ENCODE measurements at regions not wholly inside any gene's neighbourhood (a gene's known extent, or its start where the extent isn't known, plus 50 kb on each side); places are given as distances from the start of the nearest gene placed in this dataset.

DNA sequence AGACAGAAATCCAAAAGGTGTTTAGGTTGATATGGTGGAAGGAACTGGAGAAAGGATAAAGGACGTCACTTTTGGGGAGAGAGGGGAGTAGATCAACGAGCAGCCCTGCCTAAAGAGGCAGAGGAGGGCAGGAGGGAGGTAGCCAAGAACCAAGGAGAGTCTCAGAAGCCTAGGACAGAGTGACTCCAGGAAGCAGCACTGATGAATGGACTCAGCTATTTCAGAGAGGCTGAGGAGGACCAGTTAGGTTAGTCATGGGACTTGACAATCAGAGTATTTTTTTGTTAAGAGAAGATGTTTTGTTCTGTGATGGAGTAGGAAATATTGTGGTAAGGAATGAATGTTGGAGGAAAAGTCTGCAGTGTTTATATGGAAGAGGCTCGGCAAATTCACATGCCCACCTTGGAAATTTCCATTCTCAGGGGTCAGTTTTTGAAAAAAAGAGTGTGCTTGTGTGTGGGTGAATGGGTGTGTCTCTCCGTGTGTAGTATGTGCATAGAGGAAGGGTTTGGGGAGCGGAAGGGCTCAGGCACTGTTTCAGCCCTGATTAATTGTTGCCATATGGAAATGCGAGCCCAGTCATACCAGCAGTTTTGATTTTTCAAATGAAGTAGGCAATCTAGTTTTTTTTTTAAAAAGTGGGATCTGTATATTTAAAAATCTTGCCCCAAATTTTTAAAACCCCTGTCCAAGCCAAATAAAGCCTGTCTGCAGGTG lies 303.6 kb downstream of the SAMD5 start:
- H3K4me3 ChIP-seq: no peak overlapping the region
- H3K4me1 ChIP-seq: no peaks in the 10 kb centered on the region
- H3K27ac ChIP-seq: no peak overlapping the region
- no peak for TF ChIP-seq POLR2A (IDR thresholded peaks at IDR 0.05)
- no peak for TF ChIP-seq CTCF (IDR thresholded peaks at IDR 0.05)
- intact Hi-C loops (cut with DNase I): no loop called here
- no peak for DNase-seq
- no peaks in the 10 kb centered on the region for H3K27me3 ChIP-seq
- H3K36me3 ChIP-seq: no peaks in the 10 kb centered on the region
- H3K9me3 ChIP-seq: peaks cover 0 to under 1% (median 0%) of the 10 kb centered on the region in 3 donors
- WGBS, 2 donors: 68 to 72% methylated on average over 6 of the region's 6 CpGs

- 83 to 88% methylated on average over 4 of the region's 4 CpGs for WGBS, 2 donors
- no peaks in the 10 kb centered on the region for H3K4me1 ChIP-seq
- H3K27ac ChIP-seq: no peak overlapping the region
- DNase-seq: no peak
- H3K27me3 ChIP-seq: no peaks in the 10 kb centered on the region
- no peaks in the 10 kb centered on the region for H3K36me3 ChIP-seq
- H3K4me3 ChIP-seq: no peak overlapping the region
- intact Hi-C loops (cut with DNase I): no loop called here
- H3K9me3 ChIP-seq: no peaks in the 10 kb centered on the region
- no peak for TF ChIP-seq POLR2A (IDR thresholded peaks at IDR 0.05)
- TF ChIP-seq CTCF (IDR thresholded peaks at IDR 0.05): no peak
These were observed 308.7 kb downstream of the SAMD5 start for GRCh38 chr6:147817042-147817689.

DNA sequence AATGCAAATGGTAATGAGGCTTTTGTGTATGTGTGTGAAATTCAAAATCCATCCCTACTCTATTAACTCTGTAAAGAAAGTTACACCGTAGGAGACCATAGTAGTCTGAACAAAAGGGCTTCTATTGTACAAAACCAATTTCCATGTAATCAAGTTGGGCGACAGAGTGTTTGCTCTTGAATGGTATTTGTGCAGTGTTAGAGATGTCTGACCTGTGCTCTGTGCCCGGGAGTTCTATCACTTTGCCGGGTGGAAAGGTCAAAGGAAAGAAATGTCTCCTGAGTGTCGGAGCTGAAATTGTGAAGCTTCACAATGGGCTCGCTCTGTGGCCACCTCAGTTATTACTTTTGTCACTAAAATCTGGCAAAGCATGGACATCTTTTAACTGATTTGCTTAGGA lies 312.0 kb downstream of the SAMD5 start:
- 85 to 90% methylated on average over 6 of the region's 6 CpGs for WGBS, 2 donors
- H3K4me3 ChIP-seq: no peak overlapping the region
- intact Hi-C loops (cut with DNase I): no loop called here

GRCh38 chr6:147821295-147821897 lies 312.9 kb downstream of the SAMD5 start:
- no peak overlapping the region for H3K27ac ChIP-seq

More for the DNA sequence above, 312.0 kb downstream of the SAMD5 start:
- no peaks in the 10 kb centered on the region for H3K4me1 ChIP-seq
- no peak overlapping the region for H3K27ac ChIP-seq
- no peaks in the 10 kb centered on the region for H3K36me3 ChIP-seq
- TF ChIP-seq CTCF (IDR thresholded peaks at IDR 0.05): no peak
- TF ChIP-seq POLR2A (IDR thresholded peaks at IDR 0.05): no peak
- no peaks in the 10 kb centered on the region for H3K27me3 ChIP-seq
- DNase-seq: no peak
- no peaks in the 10 kb centered on the region for H3K9me3 ChIP-seq

More at GRCh38 chr6:147821295-147821897, 312.9 kb downstream of the SAMD5 start:
- no peaks in the 10 kb centered on the region for H3K27me3 ChIP-seq
- no peaks in the 10 kb centered on the region for H3K36me3 ChIP-seq
- no peaks in the 10 kb centered on the region for H3K9me3 ChIP-seq
- no peak overlapping the region for H3K4me3 ChIP-seq
- 78 to 86% methylated on average over 14 of the region's 14 CpGs for WGBS, 2 donors
- TF ChIP-seq CTCF (IDR thresholded peaks at IDR 0.05) (no peak), POLR2A (IDR thresholded peaks at IDR 0.05) (no peak)
- DNase-seq: no peak
- no peaks in the 10 kb centered on the region for H3K4me1 ChIP-seq
- intact Hi-C loops (cut with DNase I): no loop called here

Data from esophagus squamous epithelium (tissue), 5 donors.